ENCODE measurements at regions not wholly inside any gene's neighbourhood (a gene's known extent, or its start where the extent isn't known, plus 50 kb on each side); places are given as distances from the start of the nearest gene placed in this dataset.

DNA sequence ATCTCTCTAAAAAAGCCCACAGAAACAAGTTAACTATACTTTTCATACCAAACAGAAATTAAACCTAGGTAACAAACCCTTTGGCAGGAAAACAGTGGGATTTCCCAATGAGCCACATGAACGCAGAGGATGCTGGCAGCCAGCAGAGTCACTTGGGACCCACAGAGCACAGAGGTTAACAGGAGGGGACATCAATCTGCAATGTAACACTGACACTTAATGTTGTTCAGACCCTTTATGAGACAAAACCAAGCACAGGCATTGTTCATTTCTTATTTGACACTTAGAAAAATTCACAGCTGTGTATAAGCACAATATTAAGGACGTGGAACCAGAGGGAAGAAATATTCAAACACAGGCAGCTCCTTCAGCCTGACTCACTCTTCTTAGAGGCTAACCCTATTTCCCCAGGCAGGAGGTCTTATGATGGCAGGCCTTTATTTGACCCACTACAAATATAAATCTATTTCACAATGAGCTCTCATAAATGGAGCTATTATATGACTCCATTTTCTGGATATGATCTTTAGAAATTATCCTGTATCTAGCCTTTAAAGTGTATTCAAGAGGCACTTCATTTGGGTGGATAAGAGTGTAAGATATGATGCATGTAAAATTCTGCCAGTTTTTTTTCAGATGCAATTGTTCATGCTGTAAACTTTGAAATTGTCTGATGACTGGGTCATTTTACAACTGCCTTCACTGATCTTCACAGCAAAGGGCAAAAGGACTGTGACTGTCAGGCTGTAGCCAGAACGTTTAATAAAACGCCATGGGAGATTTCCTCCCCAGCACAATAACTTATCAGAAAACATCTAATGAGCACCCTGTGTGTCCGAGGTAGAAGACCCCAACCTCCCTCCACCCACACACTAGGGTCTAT lies 132.8 kb upstream of the SATB2 start:
- intact Hi-C loops (cut with DNase I) = no loop called here
- Histone ChIP-seq H3K4me1 (no peaks in the 10 kb centered on the region), H3K27me3 (no peaks in the 10 kb centered on the region), H3K36me3 (no peaks in the 10 kb centered on the region), H3K4me3 (replicated peaks in 1 of 3) (no peak overlapping the region), H3K9me3 (no peaks in the 10 kb centered on the region), H3K27ac (no peak overlapping the region)
- TF ChIP-seq, protein P1, sequence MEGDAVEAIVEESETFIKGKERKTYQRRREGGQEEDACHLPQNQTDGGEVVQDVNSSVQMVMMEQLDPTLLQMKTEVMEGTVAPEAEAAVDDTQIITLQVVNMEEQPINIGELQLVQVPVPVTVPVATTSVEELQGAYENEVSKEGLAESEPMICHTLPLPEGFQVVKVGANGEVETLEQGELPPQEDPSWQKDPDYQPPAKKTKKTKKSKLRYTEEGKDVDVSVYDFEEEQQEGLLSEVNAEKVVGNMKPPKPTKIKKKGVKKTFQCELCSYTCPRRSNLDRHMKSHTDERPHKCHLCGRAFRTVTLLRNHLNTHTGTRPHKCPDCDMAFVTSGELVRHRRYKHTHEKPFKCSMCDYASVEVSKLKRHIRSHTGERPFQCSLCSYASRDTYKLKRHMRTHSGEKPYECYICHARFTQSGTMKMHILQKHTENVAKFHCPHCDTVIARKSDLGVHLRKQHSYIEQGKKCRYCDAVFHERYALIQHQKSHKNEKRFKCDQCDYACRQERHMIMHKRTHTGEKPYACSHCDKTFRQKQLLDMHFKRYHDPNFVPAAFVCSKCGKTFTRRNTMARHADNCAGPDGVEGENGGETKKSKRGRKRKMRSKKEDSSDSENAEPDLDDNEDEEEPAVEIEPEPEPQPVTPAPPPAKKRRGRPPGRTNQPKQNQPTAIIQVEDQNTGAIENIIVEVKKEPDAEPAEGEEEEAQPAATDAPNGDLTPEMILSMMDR (IDR thresholded peaks at IDR 0.05) = no peak
- TF ChIP-seq POLR2A (IDR thresholded peaks at IDR 0.05) = no peak
- WGBS, 2 donors = 59 to 80% methylated on average over 5 of the region's 5 CpGs
- DNase-seq = no peak

DNA sequence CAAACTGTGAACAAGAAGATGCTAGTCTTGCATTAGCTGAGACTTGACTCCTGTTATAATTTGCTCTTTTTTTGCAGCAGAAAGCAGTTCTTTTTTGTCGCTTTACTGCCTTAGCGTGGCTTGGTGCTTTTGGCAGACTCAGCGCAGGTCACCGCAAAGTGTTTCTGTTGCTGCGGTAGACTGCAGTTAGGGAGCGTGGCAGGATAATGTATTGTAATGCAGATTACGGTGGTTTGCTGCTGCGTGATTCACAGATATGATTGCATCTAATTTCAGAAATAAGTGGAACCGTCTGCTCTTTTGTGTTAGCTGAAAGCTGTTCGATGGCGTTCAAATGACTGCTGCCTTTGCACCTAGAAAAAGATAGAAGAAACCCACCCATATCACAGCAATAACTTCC lies 131.6 kb upstream of the SATB2 start:
- Histone ChIP-seq H3K4me1 (no peaks in the 10 kb centered on the region), H3K36me3 (no peaks in the 10 kb centered on the region), H3K27ac (no peak overlapping the region), H3K4me3 (replicated peaks in 1 of 3) (no peak overlapping the region), H3K9me3 (no peaks in the 10 kb centered on the region), H3K27me3 (no peaks in the 10 kb centered on the region)
- intact Hi-C loops (cut with DNase I) = no loop called here
- 77 to 79% methylated on average over 11 of the region's 11 CpGs for WGBS, 2 donors
- DNase-seq = no peak
- TF ChIP-seq POLR2A (IDR thresholded peaks at IDR 0.05) = no peak
- TF ChIP-seq, protein P1 (IDR thresholded peaks at IDR 0.05) = no peak

DNA sequence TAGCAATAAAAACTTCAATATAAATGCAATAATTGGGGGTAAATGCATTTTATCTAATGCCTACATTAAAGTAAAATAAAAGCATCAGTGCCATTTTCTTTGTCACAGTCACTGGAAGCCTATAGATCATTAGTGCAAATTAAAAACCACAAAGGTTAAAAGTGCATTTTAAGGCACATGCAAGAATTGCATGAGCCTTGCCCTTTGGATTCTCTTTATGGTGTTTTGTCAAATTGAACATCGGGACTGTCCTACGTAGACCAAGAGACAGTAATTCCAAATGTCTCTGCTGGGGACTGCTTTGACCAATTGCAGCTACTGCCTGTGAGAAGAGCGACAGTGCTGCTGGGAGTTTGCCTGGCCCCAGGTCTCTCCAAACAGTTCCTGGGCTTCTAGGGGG lies 130.3 kb upstream of the SATB2 start:
- TF ChIP-seq, protein P1 (IDR thresholded peaks at IDR 0.05) = no peak
- TF ChIP-seq POLR2A (IDR thresholded peaks at IDR 0.05) = no peak
- Histone ChIP-seq H3K27ac (no peak overlapping the region), H3K4me3 (replicated peaks in 1 of 3) (no peak overlapping the region), H3K4me1 (no peaks in the 10 kb centered on the region), H3K9me3 (no peaks in the 10 kb centered on the region), H3K36me3 (no peaks in the 10 kb centered on the region), H3K27me3 (no peaks in the 10 kb centered on the region)
- 83 to 92% methylated on average over 3 of the region's 3 CpGs for WGBS, 2 donors
- no peak for DNase-seq
- intact Hi-C loops (cut with DNase I) = no loop called here

DNA sequence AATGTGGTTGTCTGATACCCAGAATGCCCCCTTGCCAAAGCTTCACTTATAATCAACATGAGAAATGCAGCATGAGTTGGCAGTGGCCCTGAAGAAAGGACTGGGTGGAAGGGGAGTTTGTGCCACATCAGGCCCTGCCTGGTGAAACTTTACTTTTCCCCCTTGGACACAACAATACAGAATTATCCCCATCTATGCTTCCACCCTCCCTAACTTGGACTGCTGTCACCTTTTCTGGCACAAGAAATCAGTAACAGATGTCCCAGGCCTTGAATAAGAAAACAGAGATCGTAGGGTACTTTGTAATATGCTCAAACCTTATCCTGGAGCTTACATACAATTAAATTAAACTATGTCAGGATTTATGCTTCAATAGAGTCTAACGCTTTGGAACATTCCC lies 128.9 kb upstream of the SATB2 start:
- TF ChIP-seq POLR2A (IDR thresholded peaks at IDR 0.05) = no peak
- TF ChIP-seq, protein P1 (IDR thresholded peaks at IDR 0.05) = no peak
- intact Hi-C loops (cut with DNase I) = no loop called here
- WGBS, 2 donors = 94 to 97% methylated on average over 2 of the region's 2 CpGs
- Histone ChIP-seq H3K36me3 (no peaks in the 10 kb centered on the region), H3K27ac (no peak overlapping the region), H3K4me1 (no peaks in the 10 kb centered on the region), H3K4me3 (replicated peaks in 1 of 3) (no peak overlapping the region), H3K9me3 (no peaks in the 10 kb centered on the region), H3K27me3 (no peaks in the 10 kb centered on the region)
- DNase-seq = no peak

DNA sequence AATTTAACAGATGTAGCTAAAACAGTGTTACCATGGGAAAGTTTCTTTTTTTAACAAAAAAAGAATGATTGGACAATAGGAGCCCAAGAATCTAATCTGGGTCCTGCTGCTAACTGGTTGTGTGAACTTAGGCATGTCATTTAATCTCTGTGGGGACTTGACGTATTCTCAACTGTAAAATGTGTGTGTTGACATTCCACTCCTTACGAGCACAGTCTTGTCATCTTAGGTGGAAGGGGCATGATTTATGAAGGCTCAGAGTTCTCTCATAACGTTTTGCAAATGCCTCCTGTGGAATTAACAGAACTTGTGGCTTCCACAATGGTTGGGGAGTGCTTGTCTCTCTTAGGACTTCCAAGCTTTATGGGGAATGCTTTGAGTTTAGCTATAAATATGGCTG lies 125.9 kb upstream of the SATB2 start:
- Histone ChIP-seq H3K4me3 (replicated peaks in 1 of 3) (no peak overlapping the region), H3K36me3 (no peaks in the 10 kb centered on the region), H3K27me3 (no peaks in the 10 kb centered on the region), H3K4me1 (no peaks in the 10 kb centered on the region), H3K27ac (no peak overlapping the region), H3K9me3 (no peaks in the 10 kb centered on the region)
- intact Hi-C loops (cut with DNase I) = no loop called here
- DNase-seq = no peak
- 84 to 85% methylated on average over 3 of the region's 3 CpGs for WGBS, 2 donors
- TF ChIP-seq, protein P1 (IDR thresholded peaks at IDR 0.05) = no peak
- TF ChIP-seq POLR2A (IDR thresholded peaks at IDR 0.05) = no peak

Data from thyroid gland (tissue), 4 donors.